ENCODE measurements at regions not wholly inside any gene's neighbourhood (a gene's known extent, or its start where the extent isn't known, plus 50 kb on each side); places are given as distances from the start of the nearest gene placed in this dataset.
"Not testable (repeated sequence)": the region's sequence is repeated elsewhere in the genome, so short reads cannot be mapped to it uniquely, and the experiment has no call there.

GRCh38 chr3:82378392-82378791 lies 616.9 kb upstream of the GBE1 start:
- DNase-seq, result no peak

DNA sequence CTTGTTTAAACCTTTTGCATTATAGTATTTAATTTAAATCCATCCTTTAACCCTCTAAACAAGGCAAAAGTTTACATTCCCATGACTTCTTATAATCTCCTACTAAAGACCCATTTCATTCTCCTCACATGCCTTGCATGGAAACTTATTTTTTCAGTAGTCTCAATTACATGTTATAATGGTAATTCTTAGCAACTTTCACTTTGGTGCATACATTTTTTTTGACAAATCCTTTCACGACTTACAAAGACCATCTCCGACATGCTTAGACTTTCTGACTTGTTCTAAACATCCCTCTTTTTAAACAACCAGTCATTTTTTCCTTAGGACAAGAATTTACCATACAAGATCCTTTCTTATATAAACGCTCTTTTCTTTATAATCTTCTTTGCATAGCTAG lies 615.4 kb upstream of the GBE1 start:
- no peak for DNase-seq

- not testable (repeated sequence) for DNase-seq
These were observed 612.4 kb upstream of the GBE1 start for GRCh38 chr3:82373833-82374232.

DNA sequence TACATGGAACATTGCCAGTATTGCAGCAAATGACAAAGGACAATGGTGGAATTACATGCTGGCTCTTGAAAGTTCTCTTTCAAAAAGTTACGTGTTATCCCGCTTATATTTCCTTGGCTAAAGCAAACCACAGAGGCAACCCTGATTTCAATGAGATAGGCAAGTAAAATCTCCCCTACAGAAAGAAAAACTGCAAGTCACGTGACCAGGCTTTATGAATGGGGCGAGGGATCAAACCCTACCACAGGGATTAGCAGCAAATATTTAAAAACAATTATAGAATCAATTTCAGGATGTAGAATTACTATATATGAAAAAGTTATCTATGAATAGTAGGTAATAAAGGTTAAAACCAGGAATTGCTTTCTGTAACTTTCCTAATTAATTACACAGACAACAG lies 603.4 kb upstream of the GBE1 start:
- no peak for DNase-seq

GRCh38 chr3:82363131-82363530 lies 601.7 kb upstream of the GBE1 start:
- no peak for DNase-seq

- DNase-seq, result no peak
These were observed 593.8 kb upstream of the GBE1 start for GRCh38 chr3:82355228-82355627.

GRCh38 chr3:82354228-82354627 lies 592.8 kb upstream of the GBE1 start:
- DNase-seq, result no peak

- no peak for DNase-seq
These were observed 592.1 kb upstream of the GBE1 start for GRCh38 chr3:82353306-82354171.

GRCh38 chr3:82347585-82347984 lies 586.1 kb upstream of the GBE1 start:
- no peak for DNase-seq

DNA sequence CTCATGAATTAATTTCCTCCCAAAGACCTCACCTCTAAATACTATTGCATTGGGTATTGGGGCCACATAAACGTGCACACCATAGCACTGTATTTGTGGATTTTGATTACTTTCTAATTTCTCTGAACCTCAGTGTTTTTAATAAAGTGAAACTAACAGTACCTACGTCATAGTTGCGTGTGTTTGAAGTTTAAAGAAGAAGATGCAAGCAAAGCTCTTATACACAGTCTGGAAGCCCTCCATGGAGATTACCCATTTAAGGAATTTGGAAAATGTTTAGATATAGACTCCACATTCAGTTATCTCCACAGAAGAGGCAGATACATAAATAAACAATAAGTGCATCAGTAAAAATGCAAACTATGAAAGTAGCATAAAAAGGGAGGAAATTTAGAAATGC lies 581.1 kb upstream of the GBE1 start:
- DNase-seq, result no peak

DNA sequence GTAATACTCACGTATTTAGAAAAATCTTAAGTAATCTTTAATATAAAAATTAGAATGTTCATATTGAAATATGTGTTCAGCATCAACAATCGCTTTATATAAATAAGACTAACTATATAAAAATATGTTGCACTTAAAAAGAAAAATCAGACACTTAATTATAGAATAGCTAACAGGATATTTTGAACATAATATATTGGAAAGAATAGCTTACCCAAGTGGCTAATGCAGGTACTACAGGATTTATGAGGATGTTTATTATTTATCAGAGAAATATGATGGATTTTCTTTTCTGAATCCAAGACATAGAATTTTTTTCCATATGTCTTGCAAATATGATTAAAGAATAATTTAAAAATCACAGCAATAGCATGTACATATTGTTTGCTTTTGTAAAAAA lies 567.9 kb upstream of the GBE1 start:
- DNase-seq, result peak; percentile 12

GRCh38 chr3:82311901-82312300 lies 550.5 kb upstream of the GBE1 start:
- DNase-seq, result no peak

DNA sequence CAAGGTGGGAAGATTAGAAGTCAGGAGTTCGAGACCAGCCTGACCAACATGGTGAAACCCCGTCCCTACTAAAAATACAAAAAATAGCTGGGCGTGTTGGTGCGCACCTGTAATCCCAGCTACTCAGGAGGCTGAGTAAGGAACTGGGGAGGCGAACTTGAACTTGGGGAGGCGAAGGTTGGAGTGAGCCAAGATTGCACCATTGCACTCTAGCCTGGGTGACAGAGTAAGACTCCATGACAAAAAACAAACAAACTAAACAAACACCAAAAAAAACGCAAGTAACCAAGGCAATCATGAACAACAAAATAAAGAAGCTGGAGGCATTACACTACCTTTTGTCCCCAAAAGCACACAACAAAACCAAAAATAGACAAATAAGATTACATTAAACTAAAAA lies 547.3 kb upstream of the GBE1 start:
- DNase-seq, result no peak

GRCh38 chr3:82306189-82306588 lies 544.7 kb upstream of the GBE1 start:
- no peak for DNase-seq

- no peak for DNase-seq
These were observed 533.2 kb upstream of the GBE1 start for GRCh38 chr3:82294609-82295008.

GRCh38 chr3:82293867-82294266 lies 532.4 kb upstream of the GBE1 start:
- no peak for DNase-seq

GRCh38 chr3:82293435-82293834 lies 532.0 kb upstream of the GBE1 start:
- DNase-seq, result no peak

- DNase-seq, result no peak
These were observed 526.1 kb upstream of the GBE1 start for GRCh38 chr3:82287562-82287961.

GRCh38 chr3:82281205-82281604 lies 519.8 kb upstream of the GBE1 start:
- no peak for DNase-seq

GRCh38 chr3:82276992-82277391 lies 515.5 kb upstream of the GBE1 start:
- no peak for DNase-seq

- DNase-seq, result no peak
These were observed 513.5 kb upstream of the GBE1 start for GRCh38 chr3:82274897-82275296.

- no peak for DNase-seq
These were observed 504.3 kb upstream of the GBE1 start for GRCh38 chr3:82265747-82266146.

DNA sequence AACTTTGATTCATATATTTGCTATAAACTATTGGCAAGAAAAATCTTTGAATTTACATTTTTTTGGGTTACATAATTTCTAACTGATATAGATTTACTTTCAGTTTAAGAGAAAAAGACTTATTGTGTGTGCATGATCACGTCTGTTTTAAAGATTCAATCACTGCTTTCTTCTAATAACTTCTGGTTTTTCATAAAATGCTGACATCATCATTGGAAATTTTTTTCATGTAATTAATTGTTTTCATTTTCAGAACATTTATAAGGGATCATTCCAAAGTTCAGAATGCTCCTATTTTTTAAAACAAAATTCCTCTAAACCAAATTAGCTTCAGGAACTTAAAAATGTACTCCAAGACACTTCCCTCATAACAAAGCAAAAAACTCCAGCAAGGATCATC lies 500.7 kb upstream of the GBE1 start:
- no peak for DNase-seq

- no peak for DNase-seq
These were observed 500.2 kb upstream of the GBE1 start for GRCh38 chr3:82261637-82262036.

DNA sequence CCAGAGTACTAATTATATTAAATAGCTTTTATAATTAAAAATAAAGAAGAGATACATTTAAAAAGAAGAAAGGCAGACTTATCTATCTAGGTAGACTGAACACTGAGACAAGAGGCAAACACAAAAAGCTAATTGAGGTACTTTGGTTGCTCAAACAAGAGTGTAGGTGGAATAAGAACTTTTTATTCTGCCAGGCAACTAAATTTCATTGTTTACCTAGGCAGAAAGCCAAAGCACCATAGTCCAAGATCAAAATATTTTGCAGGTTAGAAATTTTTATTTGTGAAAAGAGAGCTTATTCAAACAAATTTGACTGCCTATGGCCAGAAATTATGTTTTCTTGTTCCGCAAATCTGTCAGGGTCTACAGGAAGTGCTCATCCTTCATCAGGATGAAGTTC lies 499.6 kb upstream of the GBE1 start:
- DNase-seq, result no peak
